Umbilical cord (tissue), 1 donor: ENCODE measurements at regions not wholly inside any gene's neighbourhood (a gene's known extent, or its start where the extent isn't known, plus 50 kb on each side); places are given as distances from the start of the nearest gene placed in this dataset.
"Not testable (repeated sequence)": the region's sequence is repeated elsewhere in the genome, so short reads cannot be mapped to it uniquely, and the experiment has no call there.

Experiments
- DNase-seq: peaks from one replicate; pipeline ENCODE4 v3.0.0-alpha.2; 2015; ENCODE audit warnings: low spot score

- no peak for DNase-seq
These were observed 80.7 kb upstream of the CCDC167 start for GRCh38 chr6:37580176-37580955.

- no peak for DNase-seq
These were observed 79.9 kb upstream of the CCDC167 start for GRCh38 chr6:37579444-37580067.

- no peak for DNase-seq
These were observed 78.4 kb upstream of the CCDC167 start for GRCh38 chr6:37578104-37578503.

GRCh38 chr6:37576336-37576737, 76.6 kb upstream of the CCDC167 start:
- no peak for DNase-seq

GRCh38 chr6:37575221-37575620, 75.5 kb upstream of the CCDC167 start:
- DNase-seq: no peak

GRCh38 chr6:37572334-37572733, 72.6 kb upstream of the CCDC167 start:
- DNase-seq: no peak

GRCh38 chr6:37570482-37571133, 70.9 kb upstream of the CCDC167 start:
- no peak for DNase-seq

- DNase-seq: no peak
These were observed 70.2 kb upstream of the CCDC167 start for GRCh38 chr6:37569743-37570481.

- no peak for DNase-seq
These were observed 69.6 kb upstream of the CCDC167 start for GRCh38 chr6:37569317-37569716.

GRCh38 chr6:37566950-37567349, 67.3 kb upstream of the CCDC167 start:
- DNase-seq: no peak

GRCh38 chr6:37566111-37566949, 66.6 kb upstream of the CCDC167 start:
- peak; percentile 41 for DNase-seq

- DNase-seq: no peak
These were observed 65.8 kb upstream of the CCDC167 start for GRCh38 chr6:37565267-37566110.

- not testable (repeated sequence) for DNase-seq
These were observed 63.2 kb upstream of the CCDC167 start for GRCh38 chr6:37562926-37563288.

GRCh38 chr6:37561361-37561760, 61.7 kb upstream of the CCDC167 start:
- DNase-seq: no peak

GRCh38 chr6:37560737-37561103, 61.0 kb upstream of the CCDC167 start:
- DNase-seq: no peak

- no peak for DNase-seq
These were observed 59.8 kb upstream of the CCDC167 start for GRCh38 chr6:37559501-37559900.

- DNase-seq: no peak
These were observed 59.4 kb upstream of the CCDC167 start for GRCh38 chr6:37559050-37559449.

- no peak for DNase-seq
These were observed 59.0 kb upstream of the CCDC167 start for GRCh38 chr6:37558646-37559045.

- no peak for DNase-seq
These were observed 58.5 kb upstream of the CCDC167 start for GRCh38 chr6:37558168-37558567.

GRCh38 chr6:37557645-37558114, 58.0 kb upstream of the CCDC167 start:
- no peak for DNase-seq
